C4-2B (cell line): ENCODE measurements at regions not wholly inside any gene's neighbourhood (a gene's known extent, or its start where the extent isn't known, plus 50 kb on each side); places are given as distances from the start of the nearest gene placed in this dataset.

ENCODE experiments used
- H3K27ac ChIP-seq: fragments of 450-650 bp; 2 replicates; pipeline ENCODE4 v1.5.1; 2017
- ZFX ChIP-seq: fragments of 450-650 bp; IDR thresholded peaks from 2 replicates; pipeline ENCODE4 v1.6.1; 2017
- TF ChIP-seq, protein P1 (sequence below): fragments of 450-650 bp; conservative IDR thresholded peaks from 2 replicates; pipeline ENCODE4 v1.5.1; 2017; ENCODE audit warnings: mild to moderate bottlenecking

- H3K27ac ChIP-seq, result no peak overlapping the region
- TF ChIP-seq ZFX, result no peak
- TF ChIP-seq, protein P1, sequence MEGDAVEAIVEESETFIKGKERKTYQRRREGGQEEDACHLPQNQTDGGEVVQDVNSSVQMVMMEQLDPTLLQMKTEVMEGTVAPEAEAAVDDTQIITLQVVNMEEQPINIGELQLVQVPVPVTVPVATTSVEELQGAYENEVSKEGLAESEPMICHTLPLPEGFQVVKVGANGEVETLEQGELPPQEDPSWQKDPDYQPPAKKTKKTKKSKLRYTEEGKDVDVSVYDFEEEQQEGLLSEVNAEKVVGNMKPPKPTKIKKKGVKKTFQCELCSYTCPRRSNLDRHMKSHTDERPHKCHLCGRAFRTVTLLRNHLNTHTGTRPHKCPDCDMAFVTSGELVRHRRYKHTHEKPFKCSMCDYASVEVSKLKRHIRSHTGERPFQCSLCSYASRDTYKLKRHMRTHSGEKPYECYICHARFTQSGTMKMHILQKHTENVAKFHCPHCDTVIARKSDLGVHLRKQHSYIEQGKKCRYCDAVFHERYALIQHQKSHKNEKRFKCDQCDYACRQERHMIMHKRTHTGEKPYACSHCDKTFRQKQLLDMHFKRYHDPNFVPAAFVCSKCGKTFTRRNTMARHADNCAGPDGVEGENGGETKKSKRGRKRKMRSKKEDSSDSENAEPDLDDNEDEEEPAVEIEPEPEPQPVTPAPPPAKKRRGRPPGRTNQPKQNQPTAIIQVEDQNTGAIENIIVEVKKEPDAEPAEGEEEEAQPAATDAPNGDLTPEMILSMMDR, result no peak
Measured at GRCh38 chr5:157989296-157989695, 130.4 kb upstream of the CLINT1 start.

- TF ChIP-seq ZFX, result no peak
- TF ChIP-seq, protein P1, result no peak
Measured at GRCh38 chr5:157987259-157987658, 128.3 kb upstream of the CLINT1 start.

DNA sequence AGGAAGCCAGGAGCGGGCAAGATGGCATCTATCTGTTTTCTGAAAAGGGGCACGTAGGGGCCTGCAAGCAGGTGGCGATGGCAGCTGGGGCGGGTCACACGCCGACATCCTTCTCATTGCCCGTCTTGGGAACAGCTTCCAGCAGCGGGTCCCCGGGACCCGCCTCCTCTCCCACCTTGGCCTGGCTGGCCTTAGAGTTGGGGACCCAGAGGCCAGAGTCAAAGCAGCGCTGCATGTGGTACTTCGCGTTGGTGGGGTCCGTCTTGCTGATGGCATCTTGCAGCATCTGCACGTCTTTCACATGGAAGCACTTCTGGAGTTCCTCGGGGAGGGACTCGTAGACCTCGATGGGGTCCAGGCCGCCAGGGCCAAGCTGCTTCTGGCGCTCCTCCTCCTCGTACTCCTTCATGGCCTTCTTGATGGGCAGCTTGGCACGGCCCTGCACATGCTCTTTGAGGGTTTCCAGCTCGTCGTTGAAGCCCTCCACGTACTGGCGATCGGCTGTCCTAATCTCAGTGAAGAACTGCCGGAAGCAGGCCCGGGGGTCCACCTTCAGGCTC, 127.6 kb upstream of the CLINT1 start:
- TF ChIP-seq, protein P1, result no peak
- TF ChIP-seq ZFX, result no peak
- H3K27ac ChIP-seq, result no peak overlapping the region

More at GRCh38 chr5:157987259-157987658, 128.3 kb upstream of the CLINT1 start:
- no peak overlapping the region for H3K27ac ChIP-seq

DNA sequence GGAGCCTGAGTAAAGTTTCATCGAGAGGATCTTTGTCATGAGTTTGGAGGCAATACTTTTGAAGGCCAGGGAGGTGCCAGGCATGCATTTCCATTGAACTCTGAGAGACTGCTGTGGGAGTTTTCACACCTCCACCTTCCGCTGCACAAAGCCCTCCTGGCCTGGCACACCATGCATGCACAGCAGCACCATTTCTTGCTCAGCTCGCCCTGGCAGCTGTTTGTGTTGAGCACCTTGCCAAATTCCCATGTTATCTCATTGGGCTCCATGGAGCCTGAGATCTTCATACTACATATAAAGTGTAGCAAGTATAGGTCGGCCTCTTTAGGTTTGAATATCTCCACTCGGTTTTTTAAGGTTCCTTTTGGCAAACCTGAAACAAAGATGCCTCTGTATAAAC, 125.7 kb upstream of the CLINT1 start:
- no peak overlapping the region for H3K27ac ChIP-seq
- no peak for TF ChIP-seq ZFX
- TF ChIP-seq, protein P1, result no peak

DNA sequence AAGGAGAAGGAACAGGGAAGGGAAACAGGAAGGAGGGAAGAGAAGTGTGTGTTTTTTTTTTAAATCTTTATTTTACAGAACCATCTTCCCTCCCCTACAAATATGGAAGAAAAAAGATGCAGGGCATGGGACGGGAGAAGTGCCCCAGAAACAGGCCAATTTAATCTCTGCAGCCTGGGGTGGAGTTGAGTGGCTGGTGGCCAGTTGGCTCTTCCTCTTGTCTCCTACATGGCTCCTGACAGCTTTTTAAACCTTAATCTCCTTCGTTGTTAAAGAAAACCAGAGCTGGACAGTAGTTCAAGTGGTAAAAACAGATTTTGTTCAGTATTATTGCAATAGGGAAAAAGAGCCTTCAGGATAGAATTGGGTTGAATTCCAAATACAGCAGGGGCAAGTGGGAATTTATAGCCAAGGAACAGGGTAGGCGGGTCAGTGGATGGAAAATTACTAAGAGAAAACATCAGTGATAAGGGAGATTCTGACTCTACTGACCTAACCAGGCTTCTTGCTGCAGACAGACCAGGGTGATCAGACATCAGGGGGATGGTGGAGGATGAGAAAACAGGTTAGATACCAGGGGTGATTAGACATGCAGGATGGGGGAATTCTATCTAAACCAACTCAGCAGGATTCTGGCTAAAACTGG, 125.1 kb upstream of the CLINT1 start:
- no peak for TF ChIP-seq ZFX
- TF ChIP-seq, protein P1, result no peak

DNA sequence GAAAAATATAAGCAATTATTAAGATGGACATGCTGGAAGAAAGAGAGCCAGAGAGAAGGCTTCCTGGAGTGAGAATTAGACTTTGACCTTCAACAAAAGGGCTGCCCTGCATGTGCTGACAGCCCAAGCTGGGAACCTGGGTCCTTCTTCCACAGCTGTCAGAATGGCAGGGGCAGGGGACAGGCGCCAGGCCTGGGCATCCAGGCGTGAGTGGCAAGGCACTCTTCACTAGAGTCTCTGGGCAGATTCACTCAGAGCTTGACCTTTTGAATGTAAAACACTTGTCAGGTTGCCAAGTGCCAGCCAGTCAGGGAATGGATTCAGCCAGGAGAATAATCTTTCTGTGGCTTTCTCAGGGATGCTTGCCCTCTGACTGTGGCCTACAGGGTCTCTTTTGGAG, 119.1 kb upstream of the CLINT1 start:
- no peak for TF ChIP-seq ZFX
- TF ChIP-seq, protein P1, result no peak
- H3K27ac ChIP-seq, result no peak overlapping the region

More for the DNA sequence above, 125.1 kb upstream of the CLINT1 start:
- no peak overlapping the region for H3K27ac ChIP-seq

- TF ChIP-seq, protein P1, result no peak
- no peak for TF ChIP-seq ZFX
- no peak overlapping the region for H3K27ac ChIP-seq
Measured at GRCh38 chr5:157976429-157976828, 117.5 kb upstream of the CLINT1 start.
